SU-DHL-6 (cell line): ENCODE measurements at regions not wholly inside any gene's neighbourhood (a gene's known extent, or its start where the extent isn't known, plus 50 kb on each side); places are given as distances from the start of the nearest gene placed in this dataset.

Source experiments
- H2AFZ ChIP-seq: fragments of 200-600 bp; sonication (generic); 2 replicates; pipeline ENCODE4 v1.6.1; 2014; ENCODE audit warnings: low read depth, mild to moderate bottlenecking, moderate library complexity, mixed read lengths, antibody characterized with exemption, low read length; ENCODE audit not compliant: severe bottlenecking
- H3F3A ChIP-seq: fragments of 200-600 bp; shearing (Covaris generic); 2 replicates; pipeline ENCODE4 v1.6.0; 2016; ENCODE audit warnings: antibody characterized with exemption, mild to moderate bottlenecking; ENCODE audit not compliant: insufficient read depth
- H3K27ac ChIP-seq: fragments of 200-600 bp; sonication (generic); 2 replicates; pipeline ENCODE4 v1.5.1; 2016; ENCODE audit warnings: low read depth, mild to moderate bottlenecking, low read length, moderate library complexity, mixed read lengths
- H3K27me3 ChIP-seq: fragments of 200-600 bp; sonication (generic), shearing (Covaris generic); 2 replicates; pipeline ENCODE4 v1.6.0; 2014; ENCODE audit warnings: mild to moderate bottlenecking, low read length
- H3K36me3 ChIP-seq: fragments of 200-600 bp; sonication (generic); 2 replicates; pipeline ENCODE4 v1.6.1; 2014; ENCODE audit warnings: mild to moderate bottlenecking, low read length, mixed read lengths
- H3K4me2 ChIP-seq: fragments of 300-600, 200-600 bp; shearing (Covaris generic), sonication (generic); 2 replicates; pipeline ENCODE4 v1.6.0; 2014; ENCODE audit warnings: low read length, low read depth, mild to moderate bottlenecking; ENCODE audit not compliant: poor library complexity, severe bottlenecking
- H3K4me3 ChIP-seq: fragments of 200-600 bp; sonication (generic); 2 replicates; pipeline ENCODE4 v1.5.1; 2014; ENCODE audit warnings: antibody characterized with exemption, low read length, mild to moderate bottlenecking, mixed read lengths; ENCODE audit not compliant: insufficient read depth, poor library complexity, severe bottlenecking
- H3K79me2 ChIP-seq: fragments of 200-600 bp; sonication (generic); 2 replicates; pipeline ENCODE4 v1.6.1; 2014; ENCODE audit warnings: mild to moderate bottlenecking, low read length, moderate library complexity; ENCODE audit not compliant: insufficient read depth
- H3K9ac ChIP-seq: fragments of 200-600 bp; sonication (generic); 2 replicates; pipeline ENCODE4 v1.7.0; 2014; ENCODE audit warnings: mild to moderate bottlenecking, low read length
- H3K9me2 ChIP-seq: fragments of 200-600 bp; sonication (generic); replicated peaks from 2 replicates; pipeline ENCODE4 v1.6.1; 2014; ENCODE audit warnings: low read length; ENCODE audit not compliant: insufficient read depth
- H3K9me3 ChIP-seq: fragments of 200-600 bp; sonication (generic); 2 replicates; pipeline ENCODE4 v1.6.1; 2014; ENCODE audit warnings: low read length, mixed read lengths; ENCODE audit not compliant: insufficient read depth
- H4K20me1 ChIP-seq: fragments of 200-600 bp; sonication (generic); 2 replicates; pipeline ENCODE4 v1.6.1; 2014; ENCODE audit warnings: low read depth, mild to moderate bottlenecking, antibody characterized with exemption, low read length, moderate library complexity, mixed read lengths
- EZH2phosphoT487 ChIP-seq: fragments of 200-600 bp; sonication (generic), shearing (Covaris generic); conservative IDR thresholded peaks from 2 replicates; pipeline ENCODE4 v1.6.1; 2018; ENCODE audit warnings: mild to moderate bottlenecking, antibody characterized with exemption, low read length, moderate library complexity, mixed read lengths
- TF ChIP-seq, protein P1 (sequence below): fragments of 200-600 bp; sonication (generic); IDR thresholded peaks from one replicate; pipeline ENCODE4 v1.5.1; 2017; ENCODE audit warnings: antibody characterized with exemption, mild to moderate bottlenecking, low read length, moderate library complexity; ENCODE audit not compliant: insufficient read depth, poor library complexity, severe bottlenecking

DNA sequence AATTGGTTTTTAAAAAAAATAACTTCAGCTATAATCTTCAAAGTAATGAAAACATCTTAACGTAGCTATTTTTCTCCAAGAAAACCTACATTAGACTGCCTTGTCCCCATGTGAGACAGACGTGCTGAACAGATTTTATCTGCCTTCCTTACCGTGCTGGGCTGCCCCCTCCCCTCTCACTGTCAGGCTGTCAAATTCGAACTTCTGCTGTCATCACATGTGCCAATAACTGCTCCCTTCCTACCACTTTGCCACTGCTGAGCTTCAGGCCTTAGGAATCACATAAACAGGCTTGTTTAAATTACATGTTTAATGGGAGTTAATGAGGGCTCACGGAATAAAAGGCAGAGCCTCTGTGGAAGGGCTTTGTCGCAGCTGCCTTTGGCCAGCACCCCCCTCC is 77.0 kb upstream of the NHSL1 start:
- Histone ChIP-seq H3K9me3 (no peaks in the 10 kb centered on the region), H4K20me1 (no peaks in the 10 kb centered on the region), H3K36me3 (no peaks in the 10 kb centered on the region), H3K9me2 (no peaks in the 10 kb centered on the region), H2AFZ (no peak overlapping the region), H3K27me3 (no peaks in the 10 kb centered on the region), H3K4me2 (no peak overlapping the region), H3K79me2 (no peaks in the 10 kb centered on the region), H3K4me3 (no peak overlapping the region), H3K27ac (no peak overlapping the region), H3K9ac (no peak overlapping the region), H3F3A (no peaks in the 10 kb centered on the region)
- no peak for TF ChIP-seq EZH2phosphoT487
- TF ChIP-seq, protein P1, sequence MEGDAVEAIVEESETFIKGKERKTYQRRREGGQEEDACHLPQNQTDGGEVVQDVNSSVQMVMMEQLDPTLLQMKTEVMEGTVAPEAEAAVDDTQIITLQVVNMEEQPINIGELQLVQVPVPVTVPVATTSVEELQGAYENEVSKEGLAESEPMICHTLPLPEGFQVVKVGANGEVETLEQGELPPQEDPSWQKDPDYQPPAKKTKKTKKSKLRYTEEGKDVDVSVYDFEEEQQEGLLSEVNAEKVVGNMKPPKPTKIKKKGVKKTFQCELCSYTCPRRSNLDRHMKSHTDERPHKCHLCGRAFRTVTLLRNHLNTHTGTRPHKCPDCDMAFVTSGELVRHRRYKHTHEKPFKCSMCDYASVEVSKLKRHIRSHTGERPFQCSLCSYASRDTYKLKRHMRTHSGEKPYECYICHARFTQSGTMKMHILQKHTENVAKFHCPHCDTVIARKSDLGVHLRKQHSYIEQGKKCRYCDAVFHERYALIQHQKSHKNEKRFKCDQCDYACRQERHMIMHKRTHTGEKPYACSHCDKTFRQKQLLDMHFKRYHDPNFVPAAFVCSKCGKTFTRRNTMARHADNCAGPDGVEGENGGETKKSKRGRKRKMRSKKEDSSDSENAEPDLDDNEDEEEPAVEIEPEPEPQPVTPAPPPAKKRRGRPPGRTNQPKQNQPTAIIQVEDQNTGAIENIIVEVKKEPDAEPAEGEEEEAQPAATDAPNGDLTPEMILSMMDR, result no peak

DNA sequence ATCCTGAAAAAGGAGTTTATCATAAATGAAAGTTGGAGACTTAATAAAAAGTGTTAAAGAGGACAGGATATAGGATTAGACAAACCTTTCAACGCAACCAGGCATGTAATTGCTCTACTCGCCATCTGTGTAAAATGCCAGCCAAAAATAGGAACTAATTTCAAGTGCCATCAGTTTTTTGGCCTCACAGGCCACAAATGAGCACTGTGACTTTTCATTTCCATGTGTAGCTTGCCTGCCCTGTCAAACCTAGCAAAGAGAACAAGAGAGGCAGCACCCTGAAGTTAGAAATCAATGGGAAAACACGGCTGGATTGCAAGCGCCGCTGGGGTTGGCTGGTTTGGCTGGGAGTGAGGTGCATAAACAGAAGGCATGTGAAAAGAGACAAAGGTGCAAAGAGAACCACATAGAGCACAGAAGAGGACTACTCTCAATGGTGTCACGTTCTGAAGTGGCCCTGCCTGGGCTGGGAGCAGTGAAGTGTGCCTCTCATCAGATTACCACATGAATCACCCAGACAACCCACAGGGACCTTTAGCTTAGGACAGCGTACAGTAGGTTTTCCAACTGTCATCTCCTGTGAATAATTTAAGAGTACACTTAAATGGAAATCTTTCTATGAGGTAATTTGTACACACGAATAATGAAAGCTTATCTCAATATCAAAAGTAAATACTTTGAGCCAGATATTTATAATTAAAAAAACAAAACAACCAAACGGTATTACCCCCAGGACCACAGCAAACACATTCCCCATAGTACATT is 78.0 kb upstream of the NHSL1 start:
- Histone ChIP-seq H3K27ac (no peak overlapping the region), H3F3A (no peaks in the 10 kb centered on the region), H3K9me3 (no peaks in the 10 kb centered on the region), H2AFZ (no peak overlapping the region), H3K79me2 (no peaks in the 10 kb centered on the region), H3K36me3 (no peaks in the 10 kb centered on the region), H3K9me2 (no peaks in the 10 kb centered on the region), H4K20me1 (no peaks in the 10 kb centered on the region), H3K4me2 (no peak overlapping the region), H3K9ac (no peak overlapping the region), H3K27me3 (no peaks in the 10 kb centered on the region), H3K4me3 (no peak overlapping the region)
- no peak for TF ChIP-seq EZH2phosphoT487
- TF ChIP-seq, protein P1, result no peak

DNA sequence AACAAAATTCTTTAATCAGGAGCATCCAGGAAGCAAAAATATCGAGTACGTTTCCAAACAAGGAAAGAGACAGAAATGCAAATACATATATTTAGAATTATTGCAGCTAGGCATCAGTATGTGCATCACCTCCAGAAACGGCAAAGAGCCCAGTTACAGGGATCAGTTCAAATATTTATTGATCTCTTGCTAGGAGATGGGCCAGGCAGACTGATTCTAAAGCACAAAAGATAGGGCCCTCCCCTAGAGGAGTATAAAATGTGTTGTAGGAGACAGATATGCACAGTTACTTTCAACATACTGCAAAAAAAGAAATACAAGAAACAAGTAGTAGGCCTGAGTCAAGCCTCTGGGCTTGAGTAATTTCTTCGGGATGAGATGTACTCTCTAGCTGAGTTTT is 80.7 kb upstream of the NHSL1 start:
- Histone ChIP-seq H3K27me3 (no peaks in the 10 kb centered on the region), H3K4me2 (no peak overlapping the region)

More for the DNA sequence above, 80.7 kb upstream of the NHSL1 start:
- H3K9me3 ChIP-seq, result no peaks in the 10 kb centered on the region
- H3K79me2 ChIP-seq, result no peaks in the 10 kb centered on the region
- no peaks in the 10 kb centered on the region for H3K9me2 ChIP-seq
- no peaks in the 10 kb centered on the region for H4K20me1 ChIP-seq
- H3K4me3 ChIP-seq, result no peak overlapping the region
- no peak overlapping the region for H2AFZ ChIP-seq
- no peak overlapping the region for H3K27ac ChIP-seq
- H3F3A ChIP-seq, result no peaks in the 10 kb centered on the region
- TF ChIP-seq EZH2phosphoT487, result no peak
- TF ChIP-seq, protein P1, result no peak
- H3K36me3 ChIP-seq, result no peaks in the 10 kb centered on the region
- H3K9ac ChIP-seq, result no peak overlapping the region
